Esophagus squamous epithelium (tissue), 4 donors: ENCODE measurements at regions not wholly inside any gene's neighbourhood (a gene's known extent, or its start where the extent isn't known, plus 50 kb on each side); places are given as distances from the start of the nearest gene placed in this dataset.

Experiments used
- POLR2A ChIP-seq, 4 donors: fragments of 450-650 bp; IDR thresholded peaks; one replicate each; pipeline ENCODE4 v1.6.1; 2017; ENCODE audit warnings: antibody characterized with exemption in 4 of 4, mild to moderate bottlenecking in 4 of 4, moderate library complexity in 3 of 4
- TF ChIP-seq, protein P1 (sequence below), 6 experiments: fragments of 450-650 bp in 4 of 6; fragments of 200-600 bp in 2 of 6; sonication (generic) in 2 of 6; IDR thresholded peaks; one replicate each; pipeline ENCODE4 v1.5.1; 2016 to 2019; ENCODE audit warnings: antibody characterized with exemption in 6 of 6, mild to moderate bottlenecking in 4 of 6, moderate library complexity in 4 of 6

GRCh38 chr14:36056845-36057244 is 119.7 kb downstream of the PTCSC3 start:
- TF ChIP-seq, protein P1, sequence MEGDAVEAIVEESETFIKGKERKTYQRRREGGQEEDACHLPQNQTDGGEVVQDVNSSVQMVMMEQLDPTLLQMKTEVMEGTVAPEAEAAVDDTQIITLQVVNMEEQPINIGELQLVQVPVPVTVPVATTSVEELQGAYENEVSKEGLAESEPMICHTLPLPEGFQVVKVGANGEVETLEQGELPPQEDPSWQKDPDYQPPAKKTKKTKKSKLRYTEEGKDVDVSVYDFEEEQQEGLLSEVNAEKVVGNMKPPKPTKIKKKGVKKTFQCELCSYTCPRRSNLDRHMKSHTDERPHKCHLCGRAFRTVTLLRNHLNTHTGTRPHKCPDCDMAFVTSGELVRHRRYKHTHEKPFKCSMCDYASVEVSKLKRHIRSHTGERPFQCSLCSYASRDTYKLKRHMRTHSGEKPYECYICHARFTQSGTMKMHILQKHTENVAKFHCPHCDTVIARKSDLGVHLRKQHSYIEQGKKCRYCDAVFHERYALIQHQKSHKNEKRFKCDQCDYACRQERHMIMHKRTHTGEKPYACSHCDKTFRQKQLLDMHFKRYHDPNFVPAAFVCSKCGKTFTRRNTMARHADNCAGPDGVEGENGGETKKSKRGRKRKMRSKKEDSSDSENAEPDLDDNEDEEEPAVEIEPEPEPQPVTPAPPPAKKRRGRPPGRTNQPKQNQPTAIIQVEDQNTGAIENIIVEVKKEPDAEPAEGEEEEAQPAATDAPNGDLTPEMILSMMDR (IDR thresholded peaks at IDR 0.05) = no peak
- TF ChIP-seq POLR2A (IDR thresholded peaks at IDR 0.05) = no peak
